WERI-Rb-1 (cell line): ENCODE measurements at regions not wholly inside any gene's neighbourhood (a gene's known extent, or its start where the extent isn't known, plus 50 kb on each side); places are given as distances from the start of the nearest gene placed in this dataset.

ENCODE experiments used
- DNase-seq: peaks from one replicate; pipeline ENCODE4 v3.0.0-alpha.2; 2020
- H3K27ac ChIP-seq: fragments of 250-450 bp; sonication (Bioruptor Pico); 2 replicates; pipeline ENCODE4 v1.5.1; 2020; ENCODE audit warnings: mild to moderate bottlenecking, moderate library complexity
- H3K27me3 ChIP-seq: fragments of 250-450 bp; sonication (Bioruptor Pico); 2 replicates; pipeline ENCODE4 v1.5.1; 2021; ENCODE audit warnings: mild to moderate bottlenecking, low read depth, moderate library complexity; ENCODE audit not compliant: insufficient read depth, severe bottlenecking
- H3K36me3 ChIP-seq: fragments of 250-450 bp; sonication (Bioruptor Pico); 2 replicates; pipeline ENCODE4 v1.5.1; 2020; ENCODE audit warnings: mild to moderate bottlenecking, moderate library complexity
- H3K4me3 ChIP-seq: 2 replicates; pipeline ENCODE4 v1.5.1; 2011; ENCODE audit warnings: low read depth, mild to moderate bottlenecking, control low read depth, low read length
- H3K9me3 ChIP-seq: fragments of 250-450 bp; sonication (Bioruptor Pico); 2 replicates; pipeline ENCODE4 v1.5.1; 2021; ENCODE audit warnings: mild to moderate bottlenecking, moderate library complexity; ENCODE audit not compliant: severe bottlenecking
- CTCF ChIP-seq: IDR thresholded peaks from 2 replicates; pipeline ENCODE4 v1.5.1; 2011; ENCODE audit warnings: low read depth, mild to moderate bottlenecking, control low read depth, inconsistent platforms, low read length

GRCh38 chr18:70442933-70443332 lies 154.1 kb downstream of the SOCS6 start:
- Histone ChIP-seq H3K9me3 (no peaks in the 10 kb centered on the region), H3K36me3 (no peaks in the 10 kb centered on the region), H3K4me3 (no peak overlapping the region), H3K27ac (no peak overlapping the region), H3K27me3 (no peaks in the 10 kb centered on the region)
- DNase-seq, result no peak
- TF ChIP-seq CTCF, result no peak

DNA sequence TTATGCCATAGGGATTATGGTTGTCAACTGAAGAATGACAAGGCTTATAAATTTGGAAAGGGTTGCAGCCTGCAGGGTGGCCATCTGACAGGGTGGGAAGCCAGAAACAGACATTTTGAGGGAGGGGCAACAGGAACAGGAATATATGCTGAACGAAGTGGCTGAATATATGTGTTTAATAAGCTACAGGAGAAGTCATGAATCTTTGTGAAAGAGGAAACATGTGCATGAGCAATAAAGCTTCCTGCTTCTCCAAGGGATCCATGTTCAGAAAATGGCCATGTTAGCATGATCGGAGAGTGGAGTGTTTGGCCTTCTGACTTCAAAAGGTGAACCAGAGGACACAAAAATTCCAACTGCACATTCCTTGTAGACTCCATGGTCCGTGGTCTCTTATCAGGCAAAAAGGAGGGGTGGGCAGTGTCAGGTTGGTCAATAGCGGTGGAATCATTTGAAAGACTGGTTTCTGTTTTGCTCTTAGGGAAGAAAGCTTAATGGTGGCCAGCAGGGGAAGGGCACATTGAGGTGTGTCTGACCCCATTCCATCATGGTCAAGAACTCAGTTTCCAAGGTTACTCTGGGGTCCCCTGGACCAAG lies 144.1 kb downstream of the SOCS6 start:
- Histone ChIP-seq H3K36me3 (no peaks in the 10 kb centered on the region), H3K9me3 (no peaks in the 10 kb centered on the region), H3K27me3 (no peaks in the 10 kb centered on the region), H3K4me3 (no peak overlapping the region), H3K27ac (no peak overlapping the region)
- DNase-seq, result no peak
- no peak for TF ChIP-seq CTCF

DNA sequence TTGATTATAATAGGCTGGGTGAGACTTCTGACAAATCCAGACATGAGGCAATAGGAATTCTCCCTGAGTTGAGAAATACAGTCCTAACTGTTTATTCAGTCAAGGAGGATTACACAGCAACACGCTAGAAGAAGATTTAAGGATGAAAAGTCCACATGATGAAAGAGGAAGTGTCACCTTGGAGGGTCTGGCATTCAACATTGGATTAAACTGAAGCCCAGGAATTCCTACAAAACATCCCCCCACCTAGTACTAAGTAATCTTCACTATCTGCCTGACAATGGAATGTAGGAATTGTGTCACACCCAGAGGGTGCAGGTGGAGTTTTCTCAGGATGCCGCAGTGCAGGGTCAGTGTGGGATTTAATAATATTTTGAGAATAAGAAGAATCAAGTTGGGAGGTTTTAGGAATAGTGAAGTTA lies 142.4 kb downstream of the SOCS6 start:
- H3K27me3 ChIP-seq, result no peaks in the 10 kb centered on the region
- no peaks in the 10 kb centered on the region for H3K36me3 ChIP-seq
- no peak for DNase-seq
- no peak for TF ChIP-seq CTCF
- no peak overlapping the region for H3K4me3 ChIP-seq
- no peaks in the 10 kb centered on the region for H3K9me3 ChIP-seq
- no peak overlapping the region for H3K27ac ChIP-seq

DNA sequence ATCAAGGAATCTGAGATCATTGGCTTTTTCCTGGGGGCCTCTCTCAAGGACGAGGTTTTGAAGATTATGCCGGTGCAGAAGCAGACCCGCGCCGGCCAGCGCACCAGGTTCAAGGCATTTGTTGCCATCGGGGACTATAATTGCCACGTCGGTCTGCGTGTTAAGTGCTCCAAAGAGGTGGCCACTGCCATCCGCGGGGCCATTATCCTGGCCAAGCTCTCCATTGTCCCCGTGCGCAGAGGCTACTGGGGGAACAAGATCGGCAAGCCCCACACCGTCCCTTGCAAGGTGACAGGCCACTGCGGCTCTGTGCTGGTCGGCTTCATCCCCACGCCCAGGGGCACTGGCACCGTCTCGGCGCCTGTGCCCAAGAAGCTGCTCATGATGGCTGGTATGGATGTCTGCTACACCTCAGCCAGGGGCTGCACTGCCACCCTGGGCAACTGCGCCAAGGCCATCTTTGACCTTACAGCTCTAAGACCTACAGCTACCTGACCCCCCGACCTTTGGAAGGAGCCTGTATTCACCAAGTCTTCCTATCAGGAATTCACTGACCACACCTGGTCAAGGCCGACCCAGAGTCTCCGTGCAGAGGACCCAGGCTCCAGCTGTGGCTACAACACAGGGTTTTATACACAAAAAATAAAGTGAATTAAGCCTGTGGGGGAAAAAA lies 141.8 kb downstream of the SOCS6 start:
- H3K27me3 ChIP-seq, result no peaks in the 10 kb centered on the region
- H3K9me3 ChIP-seq, result no peaks in the 10 kb centered on the region
- TF ChIP-seq CTCF, result no peak
- no peak for DNase-seq
- H3K36me3 ChIP-seq, result no peaks in the 10 kb centered on the region
- H3K4me3 ChIP-seq, result no peak overlapping the region
- H3K27ac ChIP-seq, result no peak overlapping the region

DNA sequence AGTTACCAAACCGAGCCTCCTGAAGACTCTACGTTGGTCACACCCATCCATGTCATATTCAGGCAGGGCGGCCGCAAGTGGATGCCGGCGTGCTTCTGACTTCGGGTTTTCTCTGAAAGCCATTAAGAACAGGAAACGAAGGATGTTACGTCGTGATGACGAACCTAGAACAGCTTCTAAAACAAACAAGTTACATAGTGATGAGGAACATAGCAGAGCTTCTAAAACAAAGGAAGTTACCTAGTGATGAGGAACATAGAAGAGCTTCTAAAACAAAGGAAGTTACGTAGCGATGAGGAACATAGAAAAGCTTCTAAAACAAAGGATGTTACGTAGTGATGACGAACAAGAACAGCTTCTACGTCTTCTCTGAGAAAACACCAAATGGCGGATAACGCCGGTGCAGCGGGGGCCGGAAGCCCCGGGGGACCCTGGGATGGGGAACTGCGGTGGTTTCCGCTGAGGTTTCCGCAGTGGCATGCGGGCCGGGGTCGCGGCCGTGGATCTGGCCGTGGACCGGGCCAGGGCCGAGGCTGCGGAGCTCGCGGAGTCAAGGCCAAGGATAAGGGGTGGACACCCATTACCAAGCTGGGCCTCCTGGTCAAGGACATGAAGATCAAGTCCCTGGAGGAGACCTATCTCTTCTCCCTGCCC lies 141.1 kb downstream of the SOCS6 start:
- no peaks in the 10 kb centered on the region for H3K36me3 ChIP-seq
- no peaks in the 10 kb centered on the region for H3K9me3 ChIP-seq
- TF ChIP-seq CTCF, result no peak
- H3K27me3 ChIP-seq, result no peaks in the 10 kb centered on the region
- H3K27ac ChIP-seq, result no peak overlapping the region
- H3K4me3 ChIP-seq, result no peak overlapping the region
- no peak for DNase-seq
